Liver (tissue), 8 donors: ENCODE measurements at regions not wholly inside any gene's neighbourhood (a gene's known extent, or its start where the extent isn't known, plus 50 kb on each side); places are given as distances from the start of the nearest gene placed in this dataset.

Source experiments
- DNase-seq: peaks from one replicate; pipeline ENCODE4 v3.0.0-alpha.2; 2017; ENCODE audit warnings: low spot score
- H3K27ac ChIP-seq, 2 donors: one replicate each; pipeline ENCODE4 v1.7.0; 2013; ENCODE audit warnings: inconsistent platforms in 2 of 2, low read length in 2 of 2, control low read depth in 1 of 2, low read depth in 1 of 2, mild to moderate bottlenecking in 1 of 2
- H3K27me3 ChIP-seq, 4 donors: one replicate each; pipeline versions ENCODE4 v1.6.1 to v1.7.0; 2013; ENCODE audit warnings: low read length in 3 of 4, inconsistent platforms in 1 of 4, mild to moderate bottlenecking in 1 of 4, moderate library complexity in 1 of 4; ENCODE audit not compliant: control insufficient read depth in 4 of 4, insufficient read depth in 4 of 4
- H3K36me3 ChIP-seq, 4 donors: one replicate each; pipeline versions ENCODE4 v1.6.1 to v1.7.0; 2013; ENCODE audit warnings: low read length in 3 of 4, mild to moderate bottlenecking in 3 of 4, low read depth in 1 of 4, moderate library complexity in 1 of 4; ENCODE audit not compliant: control insufficient read depth in 4 of 4, insufficient read depth in 3 of 4
- H3K4me1 ChIP-seq, 4 donors: one replicate each; pipeline versions ENCODE4 v1.6.1 to v1.7.0; 2013; ENCODE audit warnings: low read length in 3 of 4, mild to moderate bottlenecking in 3 of 4, moderate library complexity in 1 of 4; ENCODE audit not compliant: control insufficient read depth in 4 of 4, insufficient read depth in 4 of 4
- H3K4me3 ChIP-seq, 3 donors: one replicate each; pipeline versions ENCODE4 v1.6.1 to v1.7.0; 2013; ENCODE audit warnings: low read length in 3 of 3, control low read depth in 1 of 3, low read depth in 1 of 3, mild to moderate bottlenecking in 1 of 3
- H3K9ac ChIP-seq, 2 donors: one replicate each; pipeline ENCODE4 v1.7.0; 2013; ENCODE audit warnings: low read length in 2 of 2, mild to moderate bottlenecking in 2 of 2, moderate library complexity in 2 of 2, control low read depth in 1 of 2, low read depth in 1 of 2
- H3K9me3 ChIP-seq, 4 donors: one replicate each; pipeline versions ENCODE4 v1.6.1 to v1.7.0; 2013; ENCODE audit warnings: low read length in 3 of 4; ENCODE audit not compliant: control insufficient read depth in 4 of 4
- ATF3 ChIP-seq: IDR thresholded peaks from 2 replicates; pipeline ENCODE4 v1.6.1; 2016; ENCODE audit warnings: antibody characterized with exemption
- CTCF ChIP-seq: fragments of 150-350 bp; IDR thresholded peaks from 2 replicates; pipeline ENCODE4 v1.5.1; 2017; ENCODE audit warnings: improper control_type of control experiment, low read depth, low read length; ENCODE audit not compliant: missing input control
- FOXA1 ChIP-seq: IDR thresholded peaks from 2 replicates; pipeline ENCODE4 v1.6.1; 2016; ENCODE audit warnings: antibody characterized with exemption
- FOXA2 ChIP-seq: IDR thresholded peaks from 2 replicates; pipeline ENCODE4 v1.6.1; 2016; ENCODE audit warnings: antibody characterized with exemption
- GABPA ChIP-seq, 2 donors: IDR thresholded peaks in 1 of 2; conservative IDR thresholded peaks in 1 of 2; 2 replicates each; pipeline ENCODE4 v1.6.1; 2016; ENCODE audit warnings: antibody characterized with exemption in 2 of 2, mild to moderate bottlenecking in 1 of 2, moderate library complexity in 1 of 2
- HNF4A ChIP-seq, 2 donors: conservative IDR thresholded peaks; 2 replicates each; pipeline ENCODE4 v1.6.1; 2016; ENCODE audit warnings: antibody characterized with exemption in 2 of 2, mild to moderate bottlenecking in 2 of 2
- HNF4G ChIP-seq: IDR thresholded peaks from 2 replicates; pipeline ENCODE4 v1.6.1; 2016; ENCODE audit warnings: antibody characterized with exemption
- MAX ChIP-seq: IDR thresholded peaks from 2 replicates; pipeline ENCODE4 v1.6.1; 2016; ENCODE audit warnings: antibody characterized with exemption
- NR2F2 ChIP-seq: IDR thresholded peaks from 2 replicates; pipeline ENCODE4 v1.6.1; 2016; ENCODE audit warnings: antibody characterized with exemption
- RAD21 ChIP-seq, 2 donors: IDR thresholded peaks; 2 replicates each; pipeline ENCODE4 v1.6.1; 2016; ENCODE audit warnings: antibody characterized with exemption in 2 of 2, mild to moderate bottlenecking in 2 of 2
- RXRA ChIP-seq, 2 donors: IDR thresholded peaks; 2 replicates each; pipeline ENCODE4 v1.6.1; 2017 to 2018; ENCODE audit warnings: antibody characterized with exemption in 2 of 2, mild to moderate bottlenecking in 1 of 2
- SP1 ChIP-seq: IDR thresholded peaks from 2 replicates; pipeline ENCODE4 v1.6.1; 2018; ENCODE audit warnings: antibody characterized with exemption, mild to moderate bottlenecking
- TAF1 ChIP-seq: conservative IDR thresholded peaks from 2 replicates; pipeline ENCODE4 v1.6.1; 2016; ENCODE audit warnings: antibody characterized with exemption, mild to moderate bottlenecking
- YY1 ChIP-seq: IDR thresholded peaks from 2 replicates; pipeline ENCODE4 v1.6.1; 2016; ENCODE audit warnings: antibody characterized with exemption, mild to moderate bottlenecking
- ZBTB33 ChIP-seq: IDR thresholded peaks from 2 replicates; pipeline ENCODE4 v1.6.1; 2016; ENCODE audit warnings: antibody characterized with exemption
- WGBS: extraction: QIAGEN DNeasy Blood & Tissue Kit; methylation state at CpG from one replicate; pipeline ENCODE4 v1.1.7; 2013; 5-methylcytosine and 5-hydroxymethylcytosine counted together
- donor health status: healthy.
- donor health status: healthy.
- donor health status: healthy.
- donor health status: healthy.
- donor health status: healthy.

- H3K36me3 ChIP-seq: no peaks in the 10 kb centered on the region
- no peak for DNase-seq
Measured at GRCh38 chr7:39888171-39888853, 61.7 kb upstream of the CDK13 start.

GRCh38 chr7:39890411-39890810 lies 59.6 kb upstream of the CDK13 start:
- TF ChIP-seq ATF3: no peak
- TF ChIP-seq CTCF: no peak
- TF ChIP-seq FOXA2: no peak

More at GRCh38 chr7:39888171-39888853, 61.7 kb upstream of the CDK13 start:
- H3K9me3 ChIP-seq: no peaks in the 10 kb centered on the region
- TF ChIP-seq YY1 (no peak), HNF4G (no peak), HNF4A (conservative IDR thresholded peaks at IDR 0.05) (no peak), RAD21 (IDR thresholded peaks at IDR 0.05) (no peak), FOXA1 (no peak), TAF1 (no peak), SP1 (no peak), MAX (no peak)
- H3K9ac ChIP-seq: no peak overlapping the region
- H3K27ac ChIP-seq: no peak overlapping the region
- H3K4me1 ChIP-seq: no peaks in the 10 kb centered on the region
- H3K27me3 ChIP-seq: no peaks in the 10 kb centered on the region
- WGBS: 84% methylated on average over 3 of the region's 3 CpGs
- H3K4me3 ChIP-seq: no peak overlapping the region

GRCh38 chr7:39891894-39892293 lies 58.2 kb upstream of the CDK13 start:
- Histone ChIP-seq H3K4me3 (no peak overlapping the region), H3K4me1 (no peaks in the 10 kb centered on the region), H3K9me3 (no peaks in the 10 kb centered on the region), H3K9ac (no peak overlapping the region), H3K27me3 (no peaks in the 10 kb centered on the region), H3K36me3 (no peaks in the 10 kb centered on the region), H3K27ac (no peak overlapping the region)
- no peak for TF ChIP-seq ATF3
- no peak for TF ChIP-seq RXRA (IDR thresholded peaks at IDR 0.05)
- no peak for TF ChIP-seq RAD21 (IDR thresholded peaks at IDR 0.05)
- no peak for TF ChIP-seq FOXA1
- no peak for TF ChIP-seq ZBTB33
- TF ChIP-seq HNF4A (conservative IDR thresholded peaks at IDR 0.05): no peak
- no peak for TF ChIP-seq GABPA (IDR thresholded peaks at IDR 0.05 in 1 of 2, conservative IDR thresholded peaks at IDR 0.05 in 1 of 2)
- no peak for TF ChIP-seq NR2F2
- TF ChIP-seq SP1: no peak
- TF ChIP-seq TAF1: no peak
- no peak for TF ChIP-seq CTCF
- TF ChIP-seq HNF4G: no peak
- DNase-seq: no peak
- WGBS: 66% methylated on average over 1 of the region's 1 CpG

More at GRCh38 chr7:39890411-39890810, 59.6 kb upstream of the CDK13 start:
- Histone ChIP-seq H3K4me1 (no peaks in the 10 kb centered on the region), H3K9ac (no peak overlapping the region), H3K36me3 (no peaks in the 10 kb centered on the region), H3K9me3 (no peaks in the 10 kb centered on the region), H3K27me3 (no peaks in the 10 kb centered on the region), H3K4me3 (no peak overlapping the region), H3K27ac (no peak overlapping the region)
- DNase-seq: no peak
- 74% methylated on average over 4 of the region's 4 CpGs for WGBS
